ENCODE measurements at regions not wholly inside any gene's neighbourhood (a gene's known extent, or its start where the extent isn't known, plus 50 kb on each side); places are given as distances from the start of the nearest gene placed in this dataset.

GRCh38 chr3:118207271-118207670 lies 827.4 kb downstream of the IGSF11 start:
- WGBS (ENCODE audit: extremely low coverage, insufficient coverage, insufficient read length): no CpG with 5 or more reads among the region's 3 CpGs
- no peak for DNase-seq
- Histone ChIP-seq H3K4me1 (ENCODE audit: control insufficient read depth in 1 of 2, insufficient read depth in 2 of 2, low read length in 2 of 2) (no peaks in the 10 kb centered on the region), H2BK5ac (ENCODE audit: low read depth, low read length, poor library complexity) (no peak overlapping the region), H3K4me2 (ENCODE audit: low read length) (no peak overlapping the region), H3K27me3 (ENCODE audit: insufficient read depth, low read length) (no peaks in the 10 kb centered on the region), H3K79me2 (ENCODE audit: control insufficient read depth, insufficient read depth, low read length, poor library complexity) (no peaks in the 10 kb centered on the region), H4K8ac (ENCODE audit: low read depth, low read length) (no peak overlapping the region), H3K4me3 (ENCODE audit: low read depth, low read length) (no peak overlapping the region), H2AK5ac (ENCODE audit: low read length) (no peak overlapping the region), H3K27ac (ENCODE audit: low read depth, low read length) (no peak overlapping the region), H3K79me1 (ENCODE audit: low read length) (no peaks in the 10 kb centered on the region), H3K14ac (ENCODE audit: low read length) (no peak overlapping the region), H3K36me3 (ENCODE audit: control insufficient read depth in 1 of 2, insufficient read depth in 2 of 2, low read length in 2 of 2) (no peaks in the 10 kb centered on the region), H2AFZ (ENCODE audit: insufficient read depth, low read length, poor library complexity) (no peak overlapping the region), H3K18ac (ENCODE audit: low read length) (no peak overlapping the region), H4K12ac (ENCODE audit: low read depth, low read length) (no peak overlapping the region), H2BK120ac (ENCODE audit: insufficient read depth, low read length, poor library complexity) (no peak overlapping the region), H3K9ac (ENCODE audit: low read length) (no peak overlapping the region), H4K91ac (ENCODE audit: low read depth, low read length) (no peak overlapping the region), H3K9me3 (ENCODE audit: insufficient read depth, low read depth, low read length) (no peaks in the 10 kb centered on the region), H2BK12ac (ENCODE audit: low read length) (no peak overlapping the region), H3K4ac (ENCODE audit: low read depth, low read length) (no peak overlapping the region), H3K23ac (ENCODE audit: low read length) (no peak overlapping the region)

GRCh38 chr3:118208642-118209041 lies 826.0 kb downstream of the IGSF11 start:
- no peak overlapping the region for H2AK5ac ChIP-seq (ENCODE audit: low read length)
- no peak overlapping the region for H3K9ac ChIP-seq (ENCODE audit: low read length)
- H2BK12ac ChIP-seq (ENCODE audit: low read length): no peak overlapping the region
- no peaks in the 10 kb centered on the region for H3K27me3 ChIP-seq (ENCODE audit: insufficient read depth, low read length)
- H2AFZ ChIP-seq (ENCODE audit: insufficient read depth, low read length, poor library complexity): no peak overlapping the region
- H3K79me1 ChIP-seq (ENCODE audit: low read length): no peaks in the 10 kb centered on the region
- WGBS (ENCODE audit: extremely low coverage, insufficient coverage, insufficient read length): no CpG with 5 or more reads among the region's 2 CpGs
- H3K18ac ChIP-seq (ENCODE audit: low read length): no peak overlapping the region
- no peak overlapping the region for H2BK5ac ChIP-seq (ENCODE audit: low read depth, low read length, poor library complexity)
- H3K36me3 ChIP-seq (ENCODE audit: control insufficient read depth in 1 of 2, insufficient read depth in 2 of 2, low read length in 2 of 2): no peaks in the 10 kb centered on the region
- H3K27ac ChIP-seq (ENCODE audit: low read depth, low read length): no peak overlapping the region
- no peak overlapping the region for H2BK120ac ChIP-seq (ENCODE audit: insufficient read depth, low read length, poor library complexity)
- no peak overlapping the region for H3K4me2 ChIP-seq (ENCODE audit: low read length)
- H3K23ac ChIP-seq (ENCODE audit: low read length): no peak overlapping the region
- H3K4me3 ChIP-seq (ENCODE audit: low read depth, low read length): no peak overlapping the region
- H3K4me1 ChIP-seq (ENCODE audit: control insufficient read depth in 1 of 2, insufficient read depth in 2 of 2, low read length in 2 of 2): no peaks in the 10 kb centered on the region
- no peaks in the 10 kb centered on the region for H3K9me3 ChIP-seq (ENCODE audit: insufficient read depth, low read depth, low read length)
- H3K79me2 ChIP-seq (ENCODE audit: control insufficient read depth, insufficient read depth, low read length, poor library complexity): no peaks in the 10 kb centered on the region
- H4K8ac ChIP-seq (ENCODE audit: low read depth, low read length): no peak overlapping the region
- H4K12ac ChIP-seq (ENCODE audit: low read depth, low read length): no peak overlapping the region
- no peak for DNase-seq
- no peak overlapping the region for H3K4ac ChIP-seq (ENCODE audit: low read depth, low read length)
- H3K14ac ChIP-seq (ENCODE audit: low read length): no peak overlapping the region
- no peak overlapping the region for H4K91ac ChIP-seq (ENCODE audit: low read depth, low read length)

- Histone ChIP-seq H3K79me1 (ENCODE audit: low read length) (no peaks in the 10 kb centered on the region), H3K14ac (ENCODE audit: low read length) (no peak overlapping the region), H3K23ac (ENCODE audit: low read length) (no peak overlapping the region), H3K36me3 (ENCODE audit: control insufficient read depth in 1 of 2, insufficient read depth in 2 of 2, low read length in 2 of 2) (no peaks in the 10 kb centered on the region), H3K27ac (ENCODE audit: low read depth, low read length) (no peak overlapping the region), H4K8ac (ENCODE audit: low read depth, low read length) (no peak overlapping the region), H3K4me2 (ENCODE audit: low read length) (no peak overlapping the region), H4K12ac (ENCODE audit: low read depth, low read length) (no peak overlapping the region), H3K18ac (ENCODE audit: low read length) (no peak overlapping the region), H2BK5ac (ENCODE audit: low read depth, low read length, poor library complexity) (no peak overlapping the region), H2BK12ac (ENCODE audit: low read length) (no peak overlapping the region), H3K27me3 (ENCODE audit: insufficient read depth, low read length) (no peaks in the 10 kb centered on the region), H3K4me3 (ENCODE audit: low read depth, low read length) (no peak overlapping the region), H4K91ac (ENCODE audit: low read depth, low read length) (no peak overlapping the region), H3K4me1 (ENCODE audit: control insufficient read depth in 1 of 2, insufficient read depth in 2 of 2, low read length in 2 of 2) (no peaks in the 10 kb centered on the region), H3K79me2 (ENCODE audit: control insufficient read depth, insufficient read depth, low read length, poor library complexity) (no peaks in the 10 kb centered on the region), H2AK5ac (ENCODE audit: low read length) (no peak overlapping the region), H3K4ac (ENCODE audit: low read depth, low read length) (no peak overlapping the region), H3K9me3 (ENCODE audit: insufficient read depth, low read depth, low read length) (no peaks in the 10 kb centered on the region), H2BK120ac (ENCODE audit: insufficient read depth, low read length, poor library complexity) (no peak overlapping the region), H2AFZ (ENCODE audit: insufficient read depth, low read length, poor library complexity) (no peak overlapping the region), H3K9ac (ENCODE audit: low read length) (no peak overlapping the region)
- no peak for DNase-seq
Measured at GRCh38 chr3:118213892-118214291, 820.8 kb downstream of the IGSF11 start.

- Histone ChIP-seq H2BK5ac (ENCODE audit: low read depth, low read length, poor library complexity) (no peak overlapping the region), H3K18ac (ENCODE audit: low read length) (no peak overlapping the region), H3K9ac (ENCODE audit: low read length) (no peak overlapping the region), H3K79me1 (ENCODE audit: low read length) (no peaks in the 10 kb centered on the region), H3K9me3 (ENCODE audit: insufficient read depth, low read depth, low read length) (peaks cover 2% of the 10 kb centered on the region), H3K27ac (ENCODE audit: low read depth, low read length) (no peak overlapping the region), H3K14ac (ENCODE audit: low read length) (no peak overlapping the region), H3K79me2 (ENCODE audit: control insufficient read depth, insufficient read depth, low read length, poor library complexity) (no peaks in the 10 kb centered on the region), H3K4me3 (ENCODE audit: low read depth, low read length) (no peak overlapping the region), H3K4ac (ENCODE audit: low read depth, low read length) (no peak overlapping the region), H2BK12ac (ENCODE audit: low read length) (no peak overlapping the region), H2AFZ (ENCODE audit: insufficient read depth, low read length, poor library complexity) (no peak overlapping the region), H3K36me3 (ENCODE audit: control insufficient read depth in 1 of 2, insufficient read depth in 2 of 2, low read length in 2 of 2) (no peaks in the 10 kb centered on the region), H3K4me2 (ENCODE audit: low read length) (no peak overlapping the region), H4K91ac (ENCODE audit: low read depth, low read length) (no peak overlapping the region), H4K12ac (ENCODE audit: low read depth, low read length) (no peak overlapping the region), H3K27me3 (ENCODE audit: insufficient read depth, low read length) (no peaks in the 10 kb centered on the region), H2AK5ac (ENCODE audit: low read length) (no peak overlapping the region), H3K4me1 (ENCODE audit: control insufficient read depth in 1 of 2, insufficient read depth in 2 of 2, low read length in 2 of 2) (no peaks in the 10 kb centered on the region), H2BK120ac (ENCODE audit: insufficient read depth, low read length, poor library complexity) (no peak overlapping the region), H4K8ac (ENCODE audit: low read depth, low read length) (no peak overlapping the region), H3K23ac (ENCODE audit: low read length) (no peak overlapping the region)
- WGBS (ENCODE audit: extremely low coverage, insufficient coverage, insufficient read length): no CpG with 5 or more reads among the region's 3 CpGs
- DNase-seq: no peak
Measured at GRCh38 chr3:118226206-118226605, 808.4 kb downstream of the IGSF11 start.

Data from trophoblast cell (in vitro differentiated cells and primary cell).